WI38 (cell line): ENCODE measurements at regions not wholly inside any gene's neighbourhood (a gene's known extent, or its start where the extent isn't known, plus 50 kb on each side); places are given as distances from the start of the nearest gene placed in this dataset.

Source experiments
- H3K4me3 ChIP-seq: 2 replicates; pipeline ENCODE4 v1.5.1; 2011; ENCODE audit warnings: low read depth, mild to moderate bottlenecking, control low read depth, low read length
- CTCF ChIP-seq: IDR thresholded peaks from 2 replicates; pipeline ENCODE4 v1.5.1; 2012; ENCODE audit warnings: low read depth, mild to moderate bottlenecking, control low read depth, low read length

- no peak for TF ChIP-seq CTCF
- H3K4me3 ChIP-seq: no peak overlapping the region
These were observed 620.6 kb upstream of the DAB2 start for GRCh38 chr5:40045429-40045828.

GRCh38 chr5:40043916-40044315 is 619.1 kb upstream of the DAB2 start:
- no peak overlapping the region for H3K4me3 ChIP-seq
- TF ChIP-seq CTCF: no peak

GRCh38 chr5:40041452-40041851 is 616.7 kb upstream of the DAB2 start:
- TF ChIP-seq CTCF: no peak
- H3K4me3 ChIP-seq: no peak overlapping the region

- TF ChIP-seq CTCF: no peak
These were observed 612.9 kb upstream of the DAB2 start for GRCh38 chr5:40037713-40038112.

GRCh38 chr5:40034441-40034840 is 609.7 kb upstream of the DAB2 start:
- TF ChIP-seq CTCF: no peak
- H3K4me3 ChIP-seq: no peak overlapping the region

More at GRCh38 chr5:40037713-40038112, 612.9 kb upstream of the DAB2 start:
- no peak overlapping the region for H3K4me3 ChIP-seq

GRCh38 chr5:40033411-40033810 is 608.6 kb upstream of the DAB2 start:
- no peak overlapping the region for H3K4me3 ChIP-seq
- TF ChIP-seq CTCF: no peak

GRCh38 chr5:40033009-40033408 is 608.2 kb upstream of the DAB2 start:
- H3K4me3 ChIP-seq: no peak overlapping the region
- no peak for TF ChIP-seq CTCF

- TF ChIP-seq CTCF: no peak
- no peak overlapping the region for H3K4me3 ChIP-seq
These were observed 605.9 kb upstream of the DAB2 start for GRCh38 chr5:40030661-40031060.
